HG03469 (cell line): ENCODE measurements at regions not wholly inside any gene's neighbourhood (a gene's known extent, or its start where the extent isn't known, plus 50 kb on each side); places are given as distances from the start of the nearest gene placed in this dataset.
"Not testable (repeated sequence)": the region's sequence is repeated elsewhere in the genome, so short reads cannot be mapped to it uniquely, and the experiment has no call there.

Experiments
- ATAC-seq: cut with Tn5 transposase; IDR thresholded peaks from one replicate; pipeline ENCODE4 v1.9.1; 2021; ENCODE audit warnings: mild to moderate bottlenecking, moderate library complexity, moderate number of reproducible peaks; ENCODE audit not compliant: unreplicated experiment

DNA sequence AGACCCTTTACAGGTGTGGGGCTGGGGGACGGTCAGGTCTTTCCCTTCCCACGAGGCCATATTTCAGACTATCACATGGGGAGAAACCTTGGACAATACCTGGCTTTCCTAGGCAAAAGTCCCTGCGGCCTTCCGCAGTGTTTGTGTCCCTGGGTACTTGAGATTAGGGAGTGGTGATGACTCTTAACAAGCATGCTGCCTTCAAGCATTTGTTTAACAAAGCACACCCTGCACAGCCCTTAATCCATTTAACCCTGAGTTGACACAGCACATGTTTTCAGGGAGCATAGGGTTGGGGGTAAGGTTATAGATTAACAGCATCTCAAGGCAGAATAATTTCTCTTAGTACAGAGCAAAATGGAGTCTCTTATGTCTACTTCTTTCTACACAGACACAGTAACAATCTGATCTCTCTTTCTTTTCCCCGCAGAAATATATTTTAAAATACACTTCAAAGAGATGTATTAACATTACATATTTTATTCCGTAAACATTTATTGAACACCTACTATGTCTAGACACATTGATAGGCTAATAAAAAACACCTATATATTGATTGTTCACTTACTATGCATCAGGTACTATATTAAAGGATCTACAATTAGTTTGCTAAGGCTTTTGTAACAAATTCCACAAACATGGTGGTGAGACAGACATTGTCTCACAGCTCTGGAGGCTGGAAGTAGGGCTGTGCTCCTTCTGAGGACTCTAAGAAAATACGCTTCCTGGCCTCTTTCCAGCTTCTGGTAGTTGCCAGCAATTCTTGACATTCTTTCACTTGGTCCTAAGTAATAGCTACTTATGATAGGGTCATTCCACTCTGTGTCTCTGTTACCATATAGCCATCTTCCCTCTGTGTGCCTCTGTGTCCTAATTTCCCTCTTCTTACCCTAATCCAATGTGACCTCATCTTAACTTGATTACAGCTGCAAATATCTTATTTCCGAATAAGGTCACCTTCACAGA, 118.4 kb downstream of the SPP2 start:
- ATAC-seq: not testable (repeated sequence)

DNA sequence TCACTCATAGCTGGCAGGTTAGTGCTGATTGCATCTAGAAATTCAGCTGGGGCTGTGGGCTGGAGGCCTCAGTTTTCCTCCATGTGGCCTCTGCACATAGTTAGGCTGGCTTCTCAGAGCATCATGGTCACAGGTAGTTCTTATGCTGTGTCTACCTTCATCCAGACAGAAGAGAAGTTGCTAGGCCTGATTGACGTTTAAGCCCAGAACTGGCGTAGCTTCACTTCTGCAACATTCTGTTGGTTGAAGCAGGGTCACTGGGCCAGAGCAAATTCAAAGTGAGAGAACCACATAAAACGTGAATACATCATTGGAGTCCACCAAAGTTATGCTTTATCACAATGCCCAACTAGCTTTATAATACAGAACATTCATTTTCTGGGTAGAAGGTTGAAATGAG, 116.0 kb downstream of the SPP2 start:
- no peak for ATAC-seq

DNA sequence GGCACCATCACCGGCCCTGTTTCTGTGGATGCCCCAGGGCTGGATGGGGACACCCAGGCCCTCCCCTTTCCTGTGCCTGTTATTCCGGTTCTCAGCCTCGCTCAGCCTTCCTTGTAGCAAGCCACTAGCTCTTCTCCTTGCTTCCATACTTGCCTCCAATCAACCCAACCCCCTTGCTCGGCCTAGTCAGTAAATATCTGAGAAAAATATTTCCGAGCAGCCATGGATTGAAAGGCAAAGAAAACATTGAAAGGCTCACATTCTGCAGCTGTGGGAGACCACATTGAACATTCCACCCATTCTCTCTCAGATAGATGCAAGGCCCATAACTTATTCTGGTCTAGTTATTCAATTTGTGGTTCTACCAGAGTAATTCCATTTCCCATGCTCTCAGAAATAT, 114.9 kb downstream of the SPP2 start:
- no peak for ATAC-seq

- ATAC-seq: no peak
Measured at GRCh38 chr2:234164493-234165413, 114.3 kb downstream of the SPP2 start.

GRCh38 chr2:234163510-234164045, 113.1 kb downstream of the SPP2 start:
- no peak for ATAC-seq

- ATAC-seq: no peak
Measured at GRCh38 chr2:234162861-234163260, 112.4 kb downstream of the SPP2 start.

DNA sequence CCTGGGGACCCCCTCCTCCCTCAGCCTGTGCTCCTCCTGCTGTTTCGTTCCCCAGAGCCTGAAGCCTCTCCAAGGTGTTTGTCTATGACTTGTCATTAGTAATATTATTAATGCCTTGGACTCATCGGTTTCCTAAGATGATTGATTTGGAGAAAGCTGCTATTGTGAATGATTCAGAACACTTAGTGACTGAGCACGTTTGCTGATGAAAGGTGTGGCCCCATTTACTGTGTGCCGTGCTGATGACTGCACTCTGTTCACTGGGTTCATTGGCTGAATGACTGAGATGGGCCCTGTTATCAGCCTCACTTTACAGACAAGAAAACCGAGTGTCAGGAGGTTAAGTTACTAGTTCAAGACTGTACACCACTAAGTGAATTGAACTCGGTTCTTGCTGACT, 111.4 kb downstream of the SPP2 start:
- no peak for ATAC-seq

GRCh38 chr2:234158812-234159211, 108.3 kb downstream of the SPP2 start:
- no peak for ATAC-seq

DNA sequence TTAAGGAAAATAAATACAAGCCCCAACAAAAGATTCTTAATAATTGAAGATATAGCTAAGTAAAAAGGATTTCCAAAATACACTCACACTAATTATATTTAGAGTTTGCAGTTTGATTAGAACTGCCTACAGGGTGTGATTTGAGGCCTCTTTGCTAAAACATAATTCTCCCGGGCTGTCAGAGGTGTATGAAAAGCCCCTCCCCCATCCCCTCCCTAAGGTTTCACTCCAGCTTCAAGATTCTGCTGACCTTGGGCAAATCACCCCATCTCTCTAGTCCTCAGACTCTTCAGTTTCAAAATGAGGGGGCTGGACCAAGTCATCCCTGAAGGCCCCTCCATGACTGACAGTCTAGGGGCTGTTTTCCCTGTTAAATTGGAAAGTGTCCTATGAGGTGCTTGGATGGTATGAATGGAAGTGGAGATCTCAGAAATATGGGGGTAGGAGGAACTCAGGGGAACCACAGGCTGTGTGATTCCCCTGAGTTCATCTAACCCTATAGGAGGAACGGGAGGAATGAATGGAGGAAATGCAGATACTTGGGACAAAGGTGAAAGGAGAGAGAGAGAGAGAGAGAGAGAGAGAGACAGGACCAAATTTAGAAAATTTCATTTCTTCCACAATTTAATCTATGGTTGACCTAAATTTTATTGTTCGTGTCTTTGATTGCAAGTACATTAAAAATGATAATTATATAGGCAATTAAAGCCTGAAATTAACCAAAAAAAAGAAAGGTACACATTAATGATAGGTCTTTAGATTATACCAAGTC, 107.5 kb downstream of the SPP2 start:
- no peak for ATAC-seq

- ATAC-seq: no peak
Measured at GRCh38 chr2:234156326-234156725, 105.8 kb downstream of the SPP2 start.

DNA sequence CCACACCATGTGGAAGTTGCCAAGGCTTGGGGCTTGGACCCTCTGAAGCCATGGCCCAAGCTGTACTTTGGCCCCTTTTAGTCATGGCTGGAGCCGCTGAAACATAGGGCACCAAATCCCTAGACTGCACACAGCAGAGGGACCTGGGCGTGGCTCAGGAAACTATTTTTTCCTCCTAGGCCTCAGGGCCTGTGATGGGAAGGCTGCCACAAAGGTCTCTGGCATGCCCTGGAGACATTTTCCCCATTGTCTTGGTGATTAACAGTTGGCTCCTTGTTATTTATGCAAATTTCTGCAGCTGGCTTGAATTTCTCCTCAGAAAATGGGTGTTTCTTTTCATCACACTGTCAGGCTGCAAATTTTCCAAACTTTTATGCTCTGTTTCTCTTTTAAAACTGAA, 102.3 kb downstream of the SPP2 start:
- ATAC-seq: not testable (repeated sequence)

GRCh38 chr2:234147335-234147861, 96.9 kb downstream of the SPP2 start:
- ATAC-seq: no peak

DNA sequence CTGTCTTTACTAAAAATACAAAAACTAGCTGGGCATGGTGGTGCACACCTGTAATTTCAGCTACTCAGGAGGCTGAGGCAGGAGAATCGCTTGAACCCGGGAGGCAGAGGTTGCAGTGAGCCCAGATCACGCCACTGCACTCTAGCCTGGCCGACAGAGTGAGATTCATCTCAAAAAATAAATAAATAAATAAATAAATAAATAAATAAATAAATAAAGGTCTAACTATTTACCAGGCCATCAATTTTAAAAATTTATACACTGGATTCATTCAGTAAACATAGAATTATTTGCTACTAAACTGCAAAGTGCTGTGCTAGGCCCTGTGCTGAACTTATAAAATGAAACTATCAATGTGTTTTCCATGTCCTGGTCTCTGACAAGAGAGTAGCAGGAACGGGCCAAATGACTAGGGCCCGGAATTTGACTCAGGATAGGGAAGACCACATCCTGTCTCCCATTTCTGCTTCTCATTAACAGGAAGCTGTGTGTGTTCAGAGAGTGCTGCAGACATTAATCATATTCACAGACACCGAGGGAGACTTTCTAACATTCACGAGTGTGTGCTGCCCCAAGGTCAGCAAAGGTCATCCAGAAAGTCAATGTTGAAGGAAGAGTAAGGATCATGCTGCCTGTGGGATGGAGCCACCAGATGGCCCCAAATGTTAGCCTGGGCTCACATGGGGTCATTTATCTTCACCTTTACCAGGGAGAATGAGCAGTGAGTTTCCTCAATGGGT, 95.8 kb downstream of the SPP2 start:
- ATAC-seq: no peak

DNA sequence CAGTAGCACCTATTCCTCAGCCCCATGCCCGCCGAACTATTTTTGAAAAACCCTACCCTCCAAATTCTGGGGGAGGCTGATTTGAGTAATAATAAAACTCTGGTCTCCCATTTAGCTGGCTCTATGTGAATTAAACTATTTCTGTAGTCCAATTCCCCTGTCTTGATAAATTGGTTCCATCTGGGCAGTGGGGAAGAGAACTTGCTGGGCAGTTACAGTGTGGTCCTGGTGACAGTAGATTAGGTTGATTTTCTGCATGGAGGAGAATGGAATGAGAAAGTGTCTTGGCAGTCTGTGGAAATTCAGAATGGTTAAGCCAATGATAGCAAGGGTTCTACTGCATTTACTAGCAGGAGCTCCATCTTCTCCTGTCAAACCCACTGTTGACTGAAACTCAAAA, 95.0 kb downstream of the SPP2 start:
- no peak for ATAC-seq

- ATAC-seq: no peak
Measured at GRCh38 chr2:234145057-234145456, 94.6 kb downstream of the SPP2 start.

GRCh38 chr2:234143896-234144295, 93.4 kb downstream of the SPP2 start:
- ATAC-seq: no peak

DNA sequence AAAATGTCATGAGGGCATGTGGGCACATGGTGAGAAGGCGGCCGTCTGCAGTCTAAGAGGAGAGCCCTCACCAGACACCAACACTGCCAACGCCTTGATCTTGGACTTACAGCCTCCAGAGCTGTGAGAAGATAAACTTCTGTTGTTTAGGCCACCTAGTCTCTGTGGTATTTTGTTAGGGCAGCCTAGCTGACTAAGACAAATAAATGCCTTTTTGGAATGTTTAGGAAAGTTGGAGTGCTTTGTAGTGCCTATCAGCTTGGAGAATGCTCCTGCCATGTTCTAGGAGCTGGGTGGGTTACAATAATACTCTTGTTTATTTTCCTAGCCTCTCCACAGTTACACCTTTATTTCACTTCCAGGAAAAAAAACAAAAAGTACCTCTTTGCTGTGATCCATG, 92.0 kb downstream of the SPP2 start:
- ATAC-seq: no peak

DNA sequence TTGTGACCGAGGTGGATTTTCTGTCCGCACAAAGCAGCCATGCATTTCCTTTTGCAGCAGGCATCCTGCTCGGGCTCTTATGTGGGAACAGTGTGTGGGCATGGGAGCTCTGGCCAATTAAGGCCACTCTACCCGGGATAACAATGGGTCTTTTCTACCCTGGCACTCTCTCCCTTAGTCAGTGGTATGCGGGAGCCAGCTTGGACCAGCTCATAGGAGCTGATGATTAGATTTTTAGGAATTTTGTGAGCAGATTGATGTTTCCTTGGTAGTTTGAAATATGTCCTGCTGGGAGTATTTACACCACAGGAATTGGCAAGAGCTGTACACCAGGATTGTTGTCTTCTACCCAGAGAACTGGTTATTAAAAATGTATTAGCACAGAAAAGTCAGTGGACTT, 89.3 kb downstream of the SPP2 start:
- ATAC-seq: no peak

GRCh38 chr2:234138836-234139235, 88.3 kb downstream of the SPP2 start:
- ATAC-seq: no peak
